ENCODE measurements at regions not wholly inside any gene's neighbourhood (a gene's known extent, or its start where the extent isn't known, plus 50 kb on each side); places are given as distances from the start of the nearest gene placed in this dataset.

DNA sequence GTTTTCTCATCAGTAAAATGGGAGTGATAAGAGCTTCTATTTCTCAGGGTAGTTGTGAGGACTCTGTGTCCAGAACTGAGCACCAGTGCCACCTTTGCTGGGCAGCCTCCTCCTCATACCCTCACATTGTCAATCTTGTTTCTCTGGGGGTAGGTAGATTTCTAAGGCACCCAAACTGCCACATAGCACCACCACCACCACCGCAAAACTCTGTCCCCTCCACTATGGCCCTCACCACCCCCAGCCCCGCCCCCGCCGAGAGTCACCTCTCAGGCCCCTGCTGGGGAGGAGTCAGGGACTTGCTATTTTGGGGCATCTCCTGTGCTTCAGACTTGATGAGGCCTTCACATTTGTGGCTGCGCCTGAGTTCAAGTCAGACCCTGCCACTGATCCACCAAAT, 549.2 kb downstream of the PTPRU start:
- TF ChIP-seq EZH2phosphoT487 (IDR thresholded peaks at IDR 0.05; ENCODE audit: borderline replicate concordance): no peak
- TF ChIP-seq, protein P1, sequence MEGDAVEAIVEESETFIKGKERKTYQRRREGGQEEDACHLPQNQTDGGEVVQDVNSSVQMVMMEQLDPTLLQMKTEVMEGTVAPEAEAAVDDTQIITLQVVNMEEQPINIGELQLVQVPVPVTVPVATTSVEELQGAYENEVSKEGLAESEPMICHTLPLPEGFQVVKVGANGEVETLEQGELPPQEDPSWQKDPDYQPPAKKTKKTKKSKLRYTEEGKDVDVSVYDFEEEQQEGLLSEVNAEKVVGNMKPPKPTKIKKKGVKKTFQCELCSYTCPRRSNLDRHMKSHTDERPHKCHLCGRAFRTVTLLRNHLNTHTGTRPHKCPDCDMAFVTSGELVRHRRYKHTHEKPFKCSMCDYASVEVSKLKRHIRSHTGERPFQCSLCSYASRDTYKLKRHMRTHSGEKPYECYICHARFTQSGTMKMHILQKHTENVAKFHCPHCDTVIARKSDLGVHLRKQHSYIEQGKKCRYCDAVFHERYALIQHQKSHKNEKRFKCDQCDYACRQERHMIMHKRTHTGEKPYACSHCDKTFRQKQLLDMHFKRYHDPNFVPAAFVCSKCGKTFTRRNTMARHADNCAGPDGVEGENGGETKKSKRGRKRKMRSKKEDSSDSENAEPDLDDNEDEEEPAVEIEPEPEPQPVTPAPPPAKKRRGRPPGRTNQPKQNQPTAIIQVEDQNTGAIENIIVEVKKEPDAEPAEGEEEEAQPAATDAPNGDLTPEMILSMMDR (conservative IDR thresholded peaks at IDR 0.05; ENCODE audit: low read length): no peak
- Histone ChIP-seq H3K4me1 (ENCODE audit: insufficient read depth, low read length, poor library complexity, severe bottlenecking) (no peaks in the 10 kb centered on the region), H2AFZ (ENCODE audit: low read length) (no peak overlapping the region), H3F3A (ENCODE audit: low read depth) (no peaks in the 10 kb centered on the region), H3K27me3 (ENCODE audit: insufficient read depth, low read length, poor library complexity, severe bottlenecking) (no peaks in the 10 kb centered on the region), H3K9ac (ENCODE audit: low read depth, low read length, poor library complexity, severe bottlenecking) (no peak overlapping the region), H4K20me1 (ENCODE audit: insufficient read depth, low read length, poor library complexity, severe bottlenecking) (no peaks in the 10 kb centered on the region), H3K9me2 (replicated peaks; ENCODE audit: low read depth, low read length) (no peaks in the 10 kb centered on the region), H3K4me2 (ENCODE audit: low read depth, low read length, poor library complexity, severe bottlenecking) (no peak overlapping the region), H3K79me2 (ENCODE audit: insufficient read depth, low read length) (no peaks in the 10 kb centered on the region), H3K4me3 (ENCODE audit: low read length, poor library complexity, severe bottlenecking) (no peak overlapping the region), H3K36me3 (ENCODE audit: insufficient read depth, low read length) (no peaks in the 10 kb centered on the region), H3K9me3 (ENCODE audit: insufficient read depth, low read depth, low read length) (no peaks in the 10 kb centered on the region)

DNA sequence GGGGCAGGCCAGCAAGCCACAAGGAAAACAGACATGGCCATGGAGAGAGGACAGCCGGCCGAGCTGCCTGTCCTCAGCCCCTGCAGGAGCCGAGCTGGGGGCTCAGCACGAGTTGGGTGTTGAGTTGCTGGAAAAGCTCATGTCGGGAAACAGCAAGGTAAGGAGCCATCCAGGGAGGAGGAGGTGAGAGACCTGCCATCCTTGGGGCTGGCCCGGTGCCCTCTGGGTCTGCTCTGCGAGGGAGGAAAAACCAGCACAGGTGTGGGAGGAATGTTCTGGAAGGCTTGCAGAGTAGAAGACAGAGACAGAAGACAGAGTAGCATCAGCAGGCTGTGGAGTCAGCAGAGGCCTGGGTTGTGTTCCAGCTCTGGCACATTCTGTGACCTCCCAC, 548.8 kb downstream of the PTPRU start:
- H3K27me3 ChIP-seq (ENCODE audit: insufficient read depth, low read length, poor library complexity, severe bottlenecking): no peaks in the 10 kb centered on the region
- no peaks in the 10 kb centered on the region for H3K4me1 ChIP-seq (ENCODE audit: insufficient read depth, low read length, poor library complexity, severe bottlenecking)
- TF ChIP-seq, protein P1 (conservative IDR thresholded peaks at IDR 0.05; ENCODE audit: low read length): no peak
- TF ChIP-seq EZH2phosphoT487 (IDR thresholded peaks at IDR 0.05; ENCODE audit: borderline replicate concordance): no peak
- H2AFZ ChIP-seq (ENCODE audit: low read length): no peak overlapping the region
- H3K4me2 ChIP-seq (ENCODE audit: low read depth, low read length, poor library complexity, severe bottlenecking): no peak overlapping the region
- H3K9me2 ChIP-seq (replicated peaks; ENCODE audit: low read depth, low read length): no peaks in the 10 kb centered on the region
- H4K20me1 ChIP-seq (ENCODE audit: insufficient read depth, low read length, poor library complexity, severe bottlenecking): no peaks in the 10 kb centered on the region
- H3K9me3 ChIP-seq (ENCODE audit: insufficient read depth, low read depth, low read length): no peaks in the 10 kb centered on the region
- H3K9ac ChIP-seq (ENCODE audit: low read depth, low read length, poor library complexity, severe bottlenecking): no peak overlapping the region
- no peak overlapping the region for H3K4me3 ChIP-seq (ENCODE audit: low read length, poor library complexity, severe bottlenecking)
- H3K36me3 ChIP-seq (ENCODE audit: insufficient read depth, low read length): no peaks in the 10 kb centered on the region
- no peaks in the 10 kb centered on the region for H3K79me2 ChIP-seq (ENCODE audit: insufficient read depth, low read length)
- no peaks in the 10 kb centered on the region for H3F3A ChIP-seq (ENCODE audit: low read depth)

DNA sequence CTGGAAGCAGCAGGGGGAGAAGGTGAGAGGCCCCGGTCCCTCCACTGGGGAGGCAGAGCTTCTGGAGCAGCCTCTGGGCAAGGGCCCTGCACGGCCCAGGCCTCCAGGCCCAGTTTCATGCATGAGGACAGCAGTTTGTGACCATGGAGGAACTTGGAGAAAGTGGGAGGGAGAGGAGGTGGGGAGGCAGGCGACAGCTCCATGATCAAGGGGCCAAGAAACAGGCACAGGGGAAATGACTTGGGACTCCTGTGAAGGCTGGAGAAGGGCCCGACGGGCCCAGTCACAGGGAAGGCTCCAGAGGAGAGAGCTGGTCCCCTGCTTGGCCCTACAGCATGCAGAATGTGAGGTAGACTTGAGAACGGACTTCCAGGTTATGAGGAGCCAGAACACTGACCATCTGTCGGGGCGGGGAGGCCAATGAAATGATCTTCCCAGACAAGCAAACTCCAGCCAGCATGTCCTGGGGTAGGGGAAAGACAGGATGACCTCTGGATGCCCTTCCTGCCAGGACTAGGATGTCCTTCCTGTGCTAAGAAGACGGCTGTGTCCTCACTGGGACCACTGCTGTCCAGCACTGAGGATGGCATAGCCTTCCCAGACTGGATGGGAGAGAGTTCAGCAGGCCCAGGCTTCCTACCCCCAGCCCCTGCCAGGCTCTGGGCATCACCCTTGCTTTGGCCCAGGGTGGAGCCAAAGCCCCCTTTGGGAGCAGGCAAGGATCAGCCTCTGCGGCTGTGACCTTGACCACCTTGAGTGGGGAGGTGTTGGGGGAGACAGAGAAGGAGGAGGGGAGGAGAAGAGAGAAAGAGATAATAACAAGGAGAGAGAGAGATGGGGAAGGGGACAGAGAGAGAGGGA, 548.2 kb downstream of the PTPRU start:
- H4K20me1 ChIP-seq (ENCODE audit: insufficient read depth, low read length, poor library complexity, severe bottlenecking): no peaks in the 10 kb centered on the region
- H3K9me3 ChIP-seq (ENCODE audit: insufficient read depth, low read depth, low read length): no peaks in the 10 kb centered on the region
- no peaks in the 10 kb centered on the region for H3K27me3 ChIP-seq (ENCODE audit: insufficient read depth, low read length, poor library complexity, severe bottlenecking)
- H3K9me2 ChIP-seq (replicated peaks; ENCODE audit: low read depth, low read length): no peaks in the 10 kb centered on the region
- no peak overlapping the region for H2AFZ ChIP-seq (ENCODE audit: low read length)
- H3K36me3 ChIP-seq (ENCODE audit: insufficient read depth, low read length): no peaks in the 10 kb centered on the region
- H3K4me3 ChIP-seq (ENCODE audit: low read length, poor library complexity, severe bottlenecking): no peak overlapping the region
- no peaks in the 10 kb centered on the region for H3F3A ChIP-seq (ENCODE audit: low read depth)
- H3K4me2 ChIP-seq (ENCODE audit: low read depth, low read length, poor library complexity, severe bottlenecking): no peak overlapping the region
- no peak for TF ChIP-seq EZH2phosphoT487 (IDR thresholded peaks at IDR 0.05; ENCODE audit: borderline replicate concordance)
- TF ChIP-seq, protein P1 (conservative IDR thresholded peaks at IDR 0.05; ENCODE audit: low read length): no peak
- no peaks in the 10 kb centered on the region for H3K4me1 ChIP-seq (ENCODE audit: insufficient read depth, low read length, poor library complexity, severe bottlenecking)
- no peak overlapping the region for H3K9ac ChIP-seq (ENCODE audit: low read depth, low read length, poor library complexity, severe bottlenecking)
- no peaks in the 10 kb centered on the region for H3K79me2 ChIP-seq (ENCODE audit: insufficient read depth, low read length)
